Breast epithelium (tissue), 4 donors: ENCODE measurements at regions not wholly inside any gene's neighbourhood (a gene's known extent, or its start where the extent isn't known, plus 50 kb on each side); places are given as distances from the start of the nearest gene placed in this dataset.
A peak's percentile ranks its signal among the peaks of the same experiment; 100 is the strongest.
"Not testable (repeated sequence)": the region's sequence is repeated elsewhere in the genome, so short reads cannot be mapped to it uniquely, and the experiment has no call there.

Source experiments
- DNase-seq, 2 donors: peaks; one replicate each; pipeline ENCODE4 v3.0.0-alpha.2; 2019; ENCODE audit warnings: low spot score in 2 of 2
- H3K27ac ChIP-seq, 2 donors: fragments of 200-600 bp; sonication (generic) in 1 of 2; one replicate each; pipeline ENCODE4 v1.5.1; 2016 to 2019; ENCODE audit warnings: mild to moderate bottlenecking in 1 of 2
- H3K27me3 ChIP-seq, 2 donors: fragments of 200-600 bp; sonication (generic) in 1 of 2; one replicate each; pipeline versions ENCODE4 v1.5.1 to v1.6.0; 2017 to 2019; ENCODE audit warnings: control low read depth in 1 of 2, mild to moderate bottlenecking in 1 of 2
- H3K36me3 ChIP-seq: fragments of 200-600 bp; one replicate; pipeline ENCODE4 v1.5.1; 2019
- H3K4me1 ChIP-seq, 2 donors: fragments of 200-600 bp; sonication (generic); one replicate each; pipeline ENCODE4 v1.5.1; 2016 to 2019; ENCODE audit warnings: control low read depth in 1 of 2
- H3K4me3 ChIP-seq, 3 donors: fragments of 200-600 bp; sonication (generic); 1 replicate in 2 of 3; 2 replicates in 1 of 3; pipeline ENCODE4 v1.5.1; 2016 to 2019; ENCODE audit warnings: mild to moderate bottlenecking in 3 of 3, moderate library complexity in 2 of 3
- H3K9me3 ChIP-seq, 2 donors: fragments of 200-600 bp; sonication (generic) in 1 of 2; one replicate each; pipeline ENCODE4 v1.5.1; 2016 to 2019; ENCODE audit warnings: control low read depth in 1 of 2
- CTCF ChIP-seq, 3 donors: fragments of 450-650 bp; IDR thresholded peaks; one replicate each; pipeline ENCODE4 v1.5.1; 2016 to 2017; ENCODE audit warnings: antibody characterized with exemption in 3 of 3, mild to moderate bottlenecking in 3 of 3, moderate library complexity in 3 of 3
- POLR2A ChIP-seq: fragments of 450-650 bp; IDR thresholded peaks from one replicate; pipeline ENCODE4 v1.6.1; 2016; ENCODE audit warnings: antibody characterized with exemption, mild to moderate bottlenecking, moderate library complexity
- POLR2AphosphoS5 ChIP-seq, 3 donors: sonication (generic); formaldehyde crosslinking; IDR thresholded peaks; one replicate each; pipeline ENCODE4 v1.6.1; 2017; ENCODE audit warnings: antibody characterized with exemption in 3 of 3
- intact Hi-C: fragments of 100-400 bp; cut with DNase I; formaldehyde crosslinking; loops from one replicate; pipeline ENCODE4 v1.15.1; 2023; ENCODE audit warnings: low total_unique reads

- intact Hi-C loops = loop anchor here (5.0 kb wide), 2 partner anchors 118 to 1257 kb away; no protein-coding TSS in a partner anchor
- no peaks in the 10 kb centered on the region for H3K4me1 ChIP-seq
- TF ChIP-seq POLR2AphosphoS5 (IDR thresholded peaks at IDR 0.05) (no peak), POLR2A (no peak)
Observed at GRCh38 chr6:106744781-106745180, 115.4 kb downstream of the QRSL1 start.

DNA sequence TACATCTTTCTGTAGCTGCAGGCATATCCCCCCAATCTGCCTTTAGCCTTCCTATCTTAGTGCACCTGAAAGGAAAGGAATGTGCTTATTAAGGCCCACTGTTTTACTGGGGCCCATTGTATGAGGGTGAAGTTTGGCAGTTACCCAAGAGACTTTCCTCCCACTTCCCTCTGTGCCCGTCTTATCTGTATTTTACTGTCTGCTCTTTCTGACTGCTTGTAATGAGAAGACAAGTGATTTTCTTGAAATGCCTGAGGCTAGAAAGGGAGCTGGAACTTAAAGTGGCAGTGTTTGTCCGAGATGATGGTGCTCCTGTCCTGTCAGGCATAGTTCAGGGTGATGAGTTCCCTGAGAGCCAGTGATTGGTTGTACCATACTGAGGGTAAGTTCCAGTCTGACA lies 114.7 kb downstream of the QRSL1 start:
- H3K27me3 ChIP-seq, DNase-seq, H3K4me1 ChIP-seq, H3K36me3 ChIP-seq, H3K4me3 ChIP-seq, H3K9me3 ChIP-seq, H3K27ac ChIP-seq: not testable (repeated sequence)
- intact Hi-C loops = loop anchor here (5.0 kb wide), 2 partner anchors 118 to 1257 kb away; no protein-coding TSS in a partner anchor

More at GRCh38 chr6:106744781-106745180, 115.4 kb downstream of the QRSL1 start:
- H3K27me3 ChIP-seq = no peaks in the 10 kb centered on the region
- no peak overlapping the region for H3K4me3 ChIP-seq
- no peak for DNase-seq
- no peaks in the 10 kb centered on the region for H3K9me3 ChIP-seq
- H3K27ac ChIP-seq = no peak overlapping the region
- H3K36me3 ChIP-seq = no peaks in the 10 kb centered on the region

DNA sequence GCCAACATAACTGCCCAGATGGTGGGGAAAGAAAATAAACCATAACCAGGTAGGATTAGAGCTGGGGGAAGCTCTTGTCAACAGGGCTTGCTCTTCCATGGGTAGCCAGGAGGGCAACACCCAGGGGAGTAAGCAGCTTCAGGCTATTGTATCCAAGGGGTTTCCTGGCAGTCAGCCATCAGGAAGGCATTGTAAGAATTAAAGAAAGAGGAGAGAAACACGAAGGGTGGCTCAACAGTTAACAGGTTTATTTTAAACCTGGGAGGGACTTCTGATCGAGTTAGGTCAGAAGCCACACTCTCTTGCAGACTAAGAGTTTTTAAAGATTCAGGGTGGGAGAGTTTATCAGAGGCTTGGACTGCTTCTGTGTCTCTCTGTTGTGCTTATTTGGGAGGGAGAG lies 114.2 kb downstream of the QRSL1 start:
- H3K4me3 ChIP-seq = no peak overlapping the region
- no peaks in the 10 kb centered on the region for H3K27me3 ChIP-seq
- H3K9me3 ChIP-seq = no peaks in the 10 kb centered on the region
- H3K4me1 ChIP-seq = no peaks in the 10 kb centered on the region
- no peaks in the 10 kb centered on the region for H3K36me3 ChIP-seq
- TF ChIP-seq CTCF (IDR thresholded peaks at IDR 0.05) (no peak), POLR2AphosphoS5 (IDR thresholded peaks at IDR 0.05) (no peak), POLR2A (no peak)
- DNase-seq = no peak
- H3K27ac ChIP-seq = no peak overlapping the region
- intact Hi-C loops = loop anchor here (5.0 kb wide), 2 partner anchors 119 to 1256 kb away; no protein-coding TSS in a partner anchor

GRCh38 chr6:106740287-106740686 lies 110.9 kb downstream of the QRSL1 start:
- TF ChIP-seq POLR2AphosphoS5 (IDR thresholded peaks at IDR 0.05) (no peak), POLR2A (no peak), CTCF (IDR thresholded peaks at IDR 0.05) (no peak)
- Histone ChIP-seq H3K36me3 (no peaks in the 10 kb centered on the region), H3K9me3 (peaks cover 0 to 8% of the 10 kb centered on the region in 2 donors), H3K4me3 (no peak overlapping the region), H3K27ac (peak overlapping the region in 1 of 2 donors; percentile 31), H3K4me1 (no peaks in the 10 kb centered on the region), H3K27me3 (no peaks in the 10 kb centered on the region)
- intact Hi-C loops = loop anchor here (5.0 kb wide), 2 partner anchors 122 to 1253 kb away; no protein-coding TSS in a partner anchor
- DNase-seq = no peak

DNA sequence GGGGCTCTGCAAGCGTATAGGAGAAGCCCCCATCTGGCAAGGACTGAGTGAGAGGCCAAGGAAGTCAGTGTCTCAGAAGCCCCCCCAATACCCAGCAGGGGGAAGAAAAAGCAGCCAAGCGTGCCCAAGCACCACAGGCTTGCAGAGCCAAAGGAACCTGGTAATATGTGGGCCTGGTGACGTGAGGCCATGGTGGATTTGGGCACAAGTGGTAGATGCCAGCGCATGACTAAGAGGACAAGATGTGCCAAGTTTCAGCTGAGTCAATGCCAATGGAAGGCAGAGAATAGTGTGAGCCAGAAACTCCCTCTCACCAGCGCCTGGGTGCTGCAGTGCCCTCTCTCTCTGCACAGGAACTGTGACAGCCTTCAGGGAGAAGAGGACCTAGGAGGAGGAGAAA lies 110.0 kb downstream of the QRSL1 start:
- H3K9me3 ChIP-seq = peaks cover 0 to 8% of the 10 kb centered on the region in 2 donors
- DNase-seq = peak; percentile 67 to 89
- H3K27me3 ChIP-seq = no peaks in the 10 kb centered on the region
- H3K4me1 ChIP-seq = no peaks in the 10 kb centered on the region
- no peak overlapping the region for H3K4me3 ChIP-seq
- intact Hi-C loops = no loop called here
- no peak for TF ChIP-seq POLR2A
- peak; percentile 47 to 66 (median 54) for TF ChIP-seq POLR2AphosphoS5 (IDR thresholded peaks at IDR 0.05)
- TF ChIP-seq CTCF (IDR thresholded peaks at IDR 0.05) = no peak
- H3K36me3 ChIP-seq = no peaks in the 10 kb centered on the region
- peak overlapping the region in 1 of 2 donors; percentile 84 for H3K27ac ChIP-seq

GRCh38 chr6:106736502-106736901 lies 107.1 kb downstream of the QRSL1 start:
- Histone ChIP-seq H3K27me3 (no peaks in the 10 kb centered on the region), H3K4me3 (no peak overlapping the region), H3K4me1 (no peaks in the 10 kb centered on the region), H3K27ac (peak overlapping the region; percentile 8 to 34), H3K9me3 (peaks cover 0 to 8% of the 10 kb centered on the region in 2 donors), H3K36me3 (no peaks in the 10 kb centered on the region)
- DNase-seq = no peak
- intact Hi-C loops = no loop called here
- no peak for TF ChIP-seq CTCF (IDR thresholded peaks at IDR 0.05)
- no peak for TF ChIP-seq POLR2A
- no peak for TF ChIP-seq POLR2AphosphoS5 (IDR thresholded peaks at IDR 0.05)
